A673 (cell line): ENCODE measurements at regions not wholly inside any gene's neighbourhood (a gene's known extent, or its start where the extent isn't known, plus 50 kb on each side); places are given as distances from the start of the nearest gene placed in this dataset.

ENCODE experiments used
- CTCF ChIP-seq: fragments of 300-800, 200-600 bp; sonication (generic); conservative IDR thresholded peaks from 2 replicates; pipeline ENCODE4 v1.5.1; 2017; ENCODE audit warnings: low read depth, mild to moderate bottlenecking, antibody characterized with exemption, low read length, moderate library complexity, mixed read lengths
- EZH2 ChIP-seq: fragments of 200-600 bp; sonication (generic); IDR thresholded peaks from 2 replicates; pipeline ENCODE4 v1.6.1; 2017; ENCODE audit warnings: borderline replicate concordance, low read depth, mild to moderate bottlenecking, mixed read lengths, antibody characterized with exemption, low read length; ENCODE audit not compliant: poor library complexity, severe bottlenecking

- TF ChIP-seq CTCF (no peak), EZH2 (no peak)
These were observed 278.6 kb upstream of the DIPK2B start for GRCh38 chrX:45479196-45479834.
